HEK293 (cell line): ENCODE measurements at regions not wholly inside any gene's neighbourhood (a gene's known extent, or its start where the extent isn't known, plus 50 kb on each side); places are given as distances from the start of the nearest gene placed in this dataset.

Source experiments
- CTCF ChIA-PET: fragments of 350-600 bp; formaldehyde crosslinking; extraction: SDS; loops from one replicate; lab custom pipeline; 2021; ENCODE audit warnings: antibody characterized with exemption; lab: Yijun Ruan, JAX
- POLR2A ChIA-PET: fragments of 300-600 bp; formaldehyde crosslinking; extraction: SDS; loops from one replicate; lab custom pipeline; 2020; ENCODE audit warnings: antibody characterized with exemption, inconsistent platforms; lab: Yijun Ruan, JAX
- H3K27ac ChIP-seq: fragments of 200-500 bp; sonication (Bioruptor generic); 2 replicates; pipeline ENCODE4 v1.5.1; 2014; ENCODE audit warnings: low read depth, low read length, control low read depth, inconsistent platforms; ENCODE audit errors: extremely low read depth
- H3K36me3 ChIP-seq, 2 experiments: fragments of 200-500 bp in 1 of 2; sonication (Bioruptor generic) in 1 of 2; 1 replicate in 1 of 2; 2 replicates in 1 of 2; pipeline ENCODE4 v1.5.1; 2014 to 2017; ENCODE audit warnings: inconsistent platforms in 2 of 2, low read length in 2 of 2; ENCODE audit not compliant: control insufficient read depth in 2 of 2, insufficient read depth in 1 of 2
- H3K4me1 ChIP-seq: fragments of 200-500 bp; sonication (Bioruptor generic); 2 replicates; pipeline ENCODE4 v1.5.1; 2014; ENCODE audit warnings: mild to moderate bottlenecking, low read length, inconsistent platforms; ENCODE audit not compliant: control insufficient read depth, insufficient read depth
- H3K4me3 ChIP-seq: 2 replicates; pipeline ENCODE4 v1.5.1; 2011; ENCODE audit warnings: low read depth, mild to moderate bottlenecking, control low read depth, low read length, moderate library complexity
- H3K9me3 ChIP-seq: fragments of 200-500 bp; sonication (Bioruptor generic); 2 replicates; pipeline ENCODE4 v1.5.1; 2014; ENCODE audit warnings: low read depth, low read length, inconsistent platforms; ENCODE audit not compliant: control insufficient read depth, insufficient read depth
- HOXD13 ChIP-seq: sonication (generic); formaldehyde crosslinking; IDR thresholded peaks from 2 replicates; pipeline ENCODE4 v1.8.0; 2022; ENCODE audit warnings: missing genetic modification reagents, borderline replicate concordance
- MEIS1 ChIP-seq: sonication (generic); formaldehyde crosslinking; IDR thresholded peaks from 2 replicates; pipeline ENCODE4 v1.8.1; 2022; ENCODE audit warnings: missing genetic modification reagents, mild to moderate bottlenecking, borderline replicate concordance
- OVOL3 ChIP-seq: fragments of 450-650 bp; formaldehyde crosslinking; IDR thresholded peaks from 2 replicates; pipeline ENCODE4 v1.5.1; 2016; ENCODE audit warnings: missing biosample characterization, missing genetic modification characterization
- PRDM1 ChIP-seq: fragments of 450-650 bp; formaldehyde crosslinking; IDR thresholded peaks from 2 replicates; pipeline ENCODE4; 2016; ENCODE audit warnings: missing biosample characterization, missing genetic modification characterization
- ZBTB21 ChIP-seq: fragments of 450-650 bp; formaldehyde crosslinking; IDR thresholded peaks from 2 replicates; pipeline ENCODE4 v1.5.1; 2017; ENCODE audit warnings: missing biosample characterization, missing genetic modification characterization
- ZNF10 ChIP-seq: fragments of 450-650 bp; formaldehyde crosslinking; IDR thresholded peaks from 2 replicates; pipeline ENCODE4 v1.5.1; 2017; ENCODE audit warnings: missing biosample characterization, missing genetic modification characterization
- ZNF112 ChIP-seq: fragments of 450-650 bp; formaldehyde crosslinking; IDR thresholded peaks from 2 replicates; pipeline ENCODE4 v1.5.0; 2017; ENCODE audit warnings: missing biosample characterization, missing genetic modification characterization
- ZNF133 ChIP-seq: fragments of 450-650 bp; formaldehyde crosslinking; IDR thresholded peaks from 2 replicates; pipeline ENCODE4 v1.5.1; 2016; ENCODE audit warnings: missing biosample characterization, missing genetic modification characterization
- ZNF174 ChIP-seq: fragments of 450-650 bp; formaldehyde crosslinking; IDR thresholded peaks from 2 replicates; pipeline ENCODE4 v1.5.0; 2017; ENCODE audit warnings: missing biosample characterization, mild to moderate bottlenecking, missing genetic modification characterization
- ZNF23 ChIP-seq: fragments of 450-650 bp; formaldehyde crosslinking; IDR thresholded peaks from 2 replicates; pipeline ENCODE4 v1.5.1; 2016; ENCODE audit warnings: missing biosample characterization, missing genetic modification characterization, borderline replicate concordance
- ZNF324 ChIP-seq: fragments of 450-650 bp; formaldehyde crosslinking; IDR thresholded peaks from 2 replicates; pipeline ENCODE4 v1.5.1; 2016; ENCODE audit warnings: missing biosample characterization, missing genetic modification characterization
- ZNF585B ChIP-seq: fragments of 450-650 bp; formaldehyde crosslinking; IDR thresholded peaks from 2 replicates; pipeline ENCODE4 v1.5.1; 2016; ENCODE audit warnings: missing biosample characterization, missing genetic modification characterization
- ZNF664 ChIP-seq: fragments of 450-650 bp; formaldehyde crosslinking; IDR thresholded peaks from 2 replicates; pipeline ENCODE4 v1.5.1; 2016; ENCODE audit warnings: missing biosample characterization, missing genetic modification characterization
- ZNF768 ChIP-seq: fragments of 450-650 bp; formaldehyde crosslinking; IDR thresholded peaks from 2 replicates; pipeline ENCODE4 v1.5.1; 2018; ENCODE audit warnings: missing biosample characterization, mild to moderate bottlenecking, missing genetic modification characterization
- ZNF785 ChIP-seq: fragments of 450-650 bp; formaldehyde crosslinking; IDR thresholded peaks from 2 replicates; pipeline ENCODE4 v1.5.1; 2016; ENCODE audit warnings: missing biosample characterization, missing genetic modification characterization
- TF ChIP-seq, protein P1 (sequence below): fragments of 450-650 bp; formaldehyde crosslinking; IDR thresholded peaks from 2 replicates; pipeline ENCODE4 v1.5.1; 2016; ENCODE audit warnings: missing biosample characterization, missing genetic modification characterization
- TF ChIP-seq, protein P2 (sequence below): fragments of 450-650 bp; formaldehyde crosslinking; optimal IDR thresholded peaks from 2 replicates; pipeline ENCODE3; 2016; ENCODE audit warnings: missing biosample characterization, mild to moderate bottlenecking, missing genetic modification characterization
- TF ChIP-seq, protein P3 (sequence below): fragments of 450-650 bp; formaldehyde crosslinking; IDR thresholded peaks from 2 replicates; pipeline ENCODE4 v1.5.1; 2016; ENCODE audit warnings: missing biosample characterization, missing genetic modification characterization
- TF ChIP-seq, protein P4 (sequence below): fragments of 450-650 bp; formaldehyde crosslinking; IDR thresholded peaks from 2 replicates; pipeline ENCODE4 v1.5.1; 2016; ENCODE audit warnings: missing biosample characterization, missing genetic modification characterization, low read depth
- TF ChIP-seq, protein P5 (sequence below): fragments of 450-650 bp; formaldehyde crosslinking; IDR thresholded peaks from 2 replicates; pipeline ENCODE4 v1.5.1; 2016; ENCODE audit warnings: missing biosample characterization, missing genetic modification characterization
- TF ChIP-seq, protein P6 (sequence below): fragments of 450-650 bp; formaldehyde crosslinking; IDR thresholded peaks from 2 replicates; pipeline ENCODE4; 2016; ENCODE audit warnings: missing biosample characterization, missing genetic modification characterization

DNA sequence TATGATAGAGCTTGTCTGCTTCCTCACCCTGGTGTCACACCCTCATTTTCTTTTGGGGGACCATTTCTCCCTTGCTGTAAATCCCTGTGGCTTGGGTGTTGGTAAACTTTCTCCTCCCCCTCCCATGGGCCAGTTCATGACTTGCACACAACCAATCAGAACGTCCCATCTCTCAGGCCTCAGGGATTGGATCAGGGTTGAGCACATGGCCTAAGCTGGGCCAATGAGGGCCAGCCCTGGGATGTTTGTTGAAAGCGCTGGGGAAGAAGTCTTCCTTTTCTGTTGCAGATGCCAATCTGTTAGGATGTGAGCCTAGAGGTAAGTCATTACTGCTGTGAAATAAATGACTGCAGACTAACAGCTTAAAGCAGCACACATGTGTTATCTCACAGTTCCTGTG, 136.7 kb downstream of the AACS start (continued):
- TF ChIP-seq, protein P1, sequence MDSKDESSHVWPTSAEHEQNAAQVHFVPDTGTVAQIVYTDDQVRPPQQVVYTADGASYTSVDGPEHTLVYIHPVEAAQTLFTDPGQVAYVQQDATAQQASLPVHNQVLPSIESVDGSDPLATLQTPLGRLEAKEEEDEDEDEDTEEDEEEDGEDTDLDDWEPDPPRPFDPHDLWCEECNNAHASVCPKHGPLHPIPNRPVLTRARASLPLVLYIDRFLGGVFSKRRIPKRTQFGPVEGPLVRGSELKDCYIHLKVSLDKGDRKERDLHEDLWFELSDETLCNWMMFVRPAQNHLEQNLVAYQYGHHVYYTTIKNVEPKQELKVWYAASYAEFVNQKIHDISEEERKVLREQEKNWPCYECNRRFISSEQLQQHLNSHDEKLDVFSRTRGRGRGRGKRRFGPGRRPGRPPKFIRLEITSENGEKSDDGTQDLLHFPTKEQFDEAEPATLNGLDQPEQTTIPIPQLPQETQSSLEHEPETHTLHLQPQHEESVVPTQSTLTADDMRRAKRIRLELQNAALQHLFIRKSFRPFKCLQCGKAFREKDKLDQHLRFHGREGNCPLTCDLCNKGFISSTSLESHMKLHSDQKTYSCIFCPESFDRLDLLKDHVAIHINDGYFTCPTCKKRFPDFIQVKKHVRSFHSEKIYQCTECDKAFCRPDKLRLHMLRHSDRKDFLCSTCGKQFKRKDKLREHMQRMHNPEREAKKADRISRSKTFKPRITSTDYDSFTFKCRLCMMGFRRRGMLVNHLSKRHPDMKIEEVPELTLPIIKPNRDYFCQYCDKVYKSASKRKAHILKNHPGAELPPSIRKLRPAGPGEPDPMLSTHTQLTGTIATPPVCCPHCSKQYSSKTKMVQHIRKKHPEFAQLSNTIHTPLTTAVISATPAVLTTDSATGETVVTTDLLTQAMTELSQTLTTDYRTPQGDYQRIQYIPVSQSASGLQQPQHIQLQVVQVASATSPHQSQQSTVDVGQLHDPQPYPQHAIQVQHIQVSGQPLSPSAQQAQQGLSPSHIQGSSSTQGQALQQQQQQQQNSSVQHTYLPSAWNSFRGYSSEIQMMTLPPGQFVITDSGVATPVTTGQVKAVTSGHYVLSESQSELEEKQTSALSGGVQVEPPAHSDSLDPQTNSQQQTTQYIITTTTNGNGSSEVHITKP: no peak
- TF ChIP-seq ZNF174 (tag by site-specific recombination) (no peak), HOXD13 (CRISPR knock-in tag) (no peak), ZNF324 (no peak), MEIS1 (CRISPR knock-in tag) (no peak), OVOL3 (tag by site-specific recombination) (no peak), ZBTB21 (no peak)
- TF ChIP-seq, protein P2, sequence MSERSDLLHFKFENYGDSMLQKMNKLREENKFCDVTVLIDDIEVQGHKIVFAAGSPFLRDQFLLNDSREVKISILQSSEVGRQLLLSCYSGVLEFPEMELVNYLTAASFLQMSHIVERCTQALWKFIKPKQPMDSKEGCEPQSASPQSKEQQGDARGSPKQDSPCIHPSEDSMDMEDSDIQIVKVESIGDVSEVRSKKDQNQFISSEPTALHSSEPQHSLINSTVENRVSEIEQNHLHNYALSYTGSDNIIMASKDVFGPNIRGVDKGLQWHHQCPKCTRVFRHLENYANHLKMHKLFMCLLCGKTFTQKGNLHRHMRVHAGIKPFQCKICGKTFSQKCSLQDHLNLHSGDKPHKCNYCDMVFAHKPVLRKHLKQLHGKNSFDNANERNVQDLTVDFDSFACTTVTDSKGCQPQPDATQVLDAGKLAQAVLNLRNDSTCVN (tag by site-specific recombination): no peak

DNA sequence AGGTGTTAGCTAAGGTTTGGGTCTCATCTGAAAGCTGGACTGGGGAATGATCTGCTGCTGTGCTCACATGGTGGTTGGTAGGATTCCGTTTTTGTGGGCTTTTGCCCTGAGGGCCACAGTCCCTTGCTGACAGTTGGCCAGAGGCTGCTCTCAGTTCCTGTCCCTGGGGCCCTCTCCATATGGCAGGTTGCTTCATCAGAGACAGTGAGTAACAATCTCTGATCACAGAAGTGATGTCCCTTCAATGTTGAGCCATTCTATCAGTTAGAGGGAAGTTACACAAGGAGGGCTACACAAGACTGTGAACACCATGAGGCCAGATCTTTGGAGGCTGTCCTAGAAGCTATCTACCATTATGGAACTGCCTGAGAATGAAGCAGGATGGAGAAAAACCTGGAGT, 137.2 kb downstream of the AACS start:
- Histone ChIP-seq H3K27ac (no peak overlapping the region), H3K4me3 (no peak overlapping the region), H3K36me3 (no peaks in the 10 kb centered on the region), H3K9me3 (no peaks in the 10 kb centered on the region), H3K4me1 (no peaks in the 10 kb centered on the region)
- ChIA-PET POLR2A (no interaction called here), CTCF (interaction anchor here (0.6 to 2.7 kb wide), 15 partner anchors 9 to 552 kb away, joined by 3 to 24 read pairs (median 3); no protein-coding TSS in a partner anchor)
- no peak for TF ChIP-seq ZNF174 (tag by site-specific recombination)
- no peak for TF ChIP-seq ZNF785
- TF ChIP-seq ZNF10 (tag by site-specific recombination): no peak
- TF ChIP-seq, protein P2 (tag by site-specific recombination): no peak
- TF ChIP-seq, protein P3, sequence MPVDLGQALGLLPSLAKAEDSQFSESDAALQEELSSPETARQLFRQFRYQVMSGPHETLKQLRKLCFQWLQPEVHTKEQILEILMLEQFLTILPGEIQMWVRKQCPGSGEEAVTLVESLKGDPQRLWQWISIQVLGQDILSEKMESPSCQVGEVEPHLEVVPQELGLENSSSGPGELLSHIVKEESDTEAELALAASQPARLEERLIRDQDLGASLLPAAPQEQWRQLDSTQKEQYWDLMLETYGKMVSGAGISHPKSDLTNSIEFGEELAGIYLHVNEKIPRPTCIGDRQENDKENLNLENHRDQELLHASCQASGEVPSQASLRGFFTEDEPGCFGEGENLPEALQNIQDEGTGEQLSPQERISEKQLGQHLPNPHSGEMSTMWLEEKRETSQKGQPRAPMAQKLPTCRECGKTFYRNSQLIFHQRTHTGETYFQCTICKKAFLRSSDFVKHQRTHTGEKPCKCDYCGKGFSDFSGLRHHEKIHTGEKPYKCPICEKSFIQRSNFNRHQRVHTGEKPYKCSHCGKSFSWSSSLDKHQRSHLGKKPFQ: no peak
- TF ChIP-seq, protein P4, sequence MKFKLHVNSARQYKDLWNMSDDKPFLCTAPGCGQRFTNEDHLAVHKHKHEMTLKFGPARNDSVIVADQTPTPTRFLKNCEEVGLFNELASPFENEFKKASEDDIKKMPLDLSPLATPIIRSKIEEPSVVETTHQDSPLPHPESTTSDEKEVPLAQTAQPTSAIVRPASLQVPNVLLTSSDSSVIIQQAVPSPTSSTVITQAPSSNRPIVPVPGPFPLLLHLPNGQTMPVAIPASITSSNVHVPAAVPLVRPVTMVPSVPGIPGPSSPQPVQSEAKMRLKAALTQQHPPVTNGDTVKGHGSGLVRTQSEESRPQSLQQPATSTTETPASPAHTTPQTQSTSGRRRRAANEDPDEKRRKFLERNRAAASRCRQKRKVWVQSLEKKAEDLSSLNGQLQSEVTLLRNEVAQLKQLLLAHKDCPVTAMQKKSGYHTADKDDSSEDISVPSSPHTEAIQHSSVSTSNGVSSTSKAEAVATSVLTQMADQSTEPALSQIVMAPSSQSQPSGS: no peak
- TF ChIP-seq ZNF664: no peak
- TF ChIP-seq, protein P5, sequence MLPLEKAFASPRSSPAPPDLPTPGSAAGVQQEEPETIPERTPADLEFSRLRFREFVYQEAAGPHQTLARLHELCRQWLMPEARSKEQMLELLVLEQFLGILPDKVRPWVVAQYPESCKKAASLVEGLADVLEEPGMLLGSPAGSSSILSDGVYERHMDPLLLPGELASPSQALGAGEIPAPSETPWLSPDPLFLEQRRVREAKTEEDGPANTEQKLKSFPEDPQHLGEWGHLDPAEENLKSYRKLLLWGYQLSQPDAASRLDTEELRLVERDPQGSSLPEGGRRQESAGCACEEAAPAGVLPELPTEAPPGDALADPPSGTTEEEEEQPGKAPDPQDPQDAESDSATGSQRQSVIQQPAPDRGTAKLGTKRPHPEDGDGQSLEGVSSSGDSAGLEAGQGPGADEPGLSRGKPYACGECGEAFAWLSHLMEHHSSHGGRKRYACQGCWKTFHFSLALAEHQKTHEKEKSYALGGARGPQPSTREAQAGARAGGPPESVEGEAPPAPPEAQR (tag by site-specific recombination): no peak
- no peak for TF ChIP-seq ZNF23 (tag by site-specific recombination)
- no peak for TF ChIP-seq ZNF585B (tag by site-specific recombination)
- no peak for TF ChIP-seq PRDM1 (tag by site-specific recombination)
- TF ChIP-seq, protein P6, sequence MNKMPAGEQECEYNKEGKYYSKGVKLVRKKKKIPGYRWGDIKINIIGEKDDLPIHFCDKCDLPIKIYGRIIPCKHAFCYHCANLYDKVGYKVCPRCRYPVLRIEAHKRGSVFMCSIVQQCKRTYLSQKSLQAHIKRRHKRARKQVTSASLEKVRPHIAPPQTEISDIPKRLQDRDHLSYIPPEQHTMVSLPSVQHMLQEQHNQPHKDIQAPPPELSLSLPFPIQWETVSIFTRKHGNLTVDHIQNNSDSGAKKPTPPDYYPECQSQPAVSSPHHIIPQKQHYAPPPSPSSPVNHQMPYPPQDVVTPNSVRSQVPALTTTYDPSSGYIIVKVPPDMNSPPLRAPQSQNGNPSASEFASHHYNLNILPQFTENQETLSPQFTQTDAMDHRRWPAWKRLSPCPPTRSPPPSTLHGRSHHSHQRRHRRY (tag by site-specific recombination): no peak
- TF ChIP-seq ZNF133 (tag by site-specific recombination): no peak
- TF ChIP-seq ZNF112 (tag by site-specific recombination): no peak
- TF ChIP-seq ZNF768: no peak
